GM18517 (cell line): ENCODE measurements at regions not wholly inside any gene's neighbourhood (a gene's known extent, or its start where the extent isn't known, plus 50 kb on each side); places are given as distances from the start of the nearest gene placed in this dataset.
"Not testable (repeated sequence)": the region's sequence is repeated elsewhere in the genome, so short reads cannot be mapped to it uniquely, and the experiment has no call there.

ENCODE experiments used
- ATAC-seq: cut with Tn5 transposase; IDR thresholded peaks from one replicate; pipeline ENCODE4 v1.9.1; 2021; ENCODE audit warnings: mild to moderate bottlenecking, moderate library complexity; ENCODE audit not compliant: unreplicated experiment

DNA sequence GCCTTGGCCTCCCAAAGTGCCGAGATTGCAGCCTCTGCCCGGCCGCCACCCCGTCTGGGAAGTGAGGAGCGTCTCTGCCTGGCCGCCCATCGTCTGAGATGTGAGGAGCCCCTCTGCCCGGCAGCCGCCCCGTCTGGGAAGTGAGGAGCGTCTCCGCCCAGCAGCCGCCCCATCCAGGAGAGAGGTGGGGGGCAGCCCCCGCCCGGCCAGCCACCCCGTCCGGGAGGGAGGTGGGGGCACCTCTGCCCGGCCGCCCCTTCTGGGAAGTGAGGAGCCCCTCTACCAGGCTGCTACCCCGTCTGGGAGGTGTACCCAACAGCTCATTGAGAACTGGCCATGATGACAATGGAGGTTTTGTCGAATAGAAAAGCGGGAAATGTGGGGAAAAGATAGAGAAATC, 1530.9 kb downstream of the REEP3 start:
- ATAC-seq: not testable (repeated sequence)

DNA sequence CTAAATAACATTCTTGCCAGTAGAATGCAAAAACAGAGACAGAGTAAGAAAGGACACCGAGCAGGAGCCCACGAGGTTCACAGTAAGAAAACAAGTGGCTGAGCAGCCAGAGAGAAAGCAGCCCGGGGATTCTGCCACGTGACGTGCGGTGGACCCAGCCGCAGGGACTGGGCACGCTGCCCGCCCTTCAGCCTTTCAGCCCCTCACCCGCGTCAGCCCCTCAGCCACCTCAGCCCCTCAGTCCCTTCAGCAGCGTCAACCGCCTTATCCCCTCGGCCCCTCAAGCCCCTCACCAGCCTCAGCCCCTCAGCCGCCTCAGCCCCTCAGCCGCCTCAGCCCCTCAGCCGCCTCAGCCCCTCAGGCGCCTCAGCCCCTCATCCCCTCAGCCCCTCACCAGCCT, 1532.2 kb downstream of the REEP3 start:
- not testable (repeated sequence) for ATAC-seq

DNA sequence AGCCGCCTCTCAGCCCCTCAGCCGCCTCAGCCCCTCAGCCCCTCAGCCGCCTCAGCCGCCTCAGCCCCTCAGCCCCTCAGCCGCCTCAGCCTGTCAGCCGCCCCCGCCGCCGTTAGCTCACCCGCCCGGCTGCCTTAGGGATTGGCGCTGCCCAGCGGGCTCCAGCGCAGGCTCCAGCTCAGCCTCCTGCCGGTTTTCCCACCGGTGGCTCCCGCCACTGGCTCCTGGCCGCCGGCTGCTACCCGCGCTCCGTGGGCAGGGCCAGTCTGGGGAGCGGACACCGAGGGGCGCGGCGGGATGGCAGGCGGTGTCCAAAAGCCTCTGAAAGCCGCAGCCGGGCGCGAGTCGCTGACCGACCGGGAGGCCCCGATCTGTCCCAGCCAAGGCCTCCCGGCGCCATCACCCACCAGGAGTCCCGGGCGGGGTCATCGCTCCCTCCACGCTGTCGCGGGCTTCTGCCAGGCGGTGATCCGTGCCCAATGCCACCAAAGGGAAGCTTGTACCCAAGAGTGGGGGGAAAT, 1532.7 kb downstream of the REEP3 start:
- ATAC-seq: not testable (repeated sequence)

DNA sequence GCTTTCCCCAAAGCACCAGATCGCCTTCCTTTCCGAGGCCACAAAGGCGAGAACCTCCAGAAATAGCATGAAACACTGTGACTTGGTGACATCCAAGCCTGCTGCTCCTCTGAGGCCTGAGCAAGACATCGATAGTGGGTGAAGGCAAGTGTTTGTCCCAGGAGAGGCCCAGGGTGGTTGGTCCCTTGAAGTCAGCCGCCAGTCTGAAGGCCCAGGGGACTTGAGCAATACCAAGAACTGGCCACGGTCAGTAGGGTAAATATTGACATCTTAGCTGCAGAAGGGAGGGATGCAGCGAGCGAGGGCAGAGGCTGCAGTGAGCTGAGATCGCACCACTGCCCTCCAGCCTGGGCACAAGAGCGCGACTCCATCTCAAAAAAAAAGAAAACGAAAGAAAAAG, 1533.5 kb downstream of the REEP3 start:
- not testable (repeated sequence) for ATAC-seq

DNA sequence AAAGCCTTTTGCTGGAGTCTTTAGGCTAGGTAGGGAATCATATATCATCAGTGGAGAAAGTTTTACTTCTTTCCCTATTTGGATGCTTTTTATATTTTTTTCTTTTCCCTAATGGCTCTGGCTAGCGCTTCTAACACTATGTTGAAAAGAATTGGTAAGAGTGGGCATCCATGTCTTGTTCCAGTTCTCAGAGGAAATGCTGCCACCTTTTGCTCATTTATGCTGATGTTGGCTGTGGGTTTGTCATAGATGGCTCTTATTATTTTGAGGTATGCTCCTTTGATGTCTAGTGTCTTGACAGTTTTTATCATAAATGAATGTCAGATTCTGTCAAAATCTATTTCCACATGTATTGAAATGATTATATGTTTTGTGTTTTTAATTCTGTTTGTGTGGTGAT, 1544.1 kb downstream of the REEP3 start:
- ATAC-seq: no peak

DNA sequence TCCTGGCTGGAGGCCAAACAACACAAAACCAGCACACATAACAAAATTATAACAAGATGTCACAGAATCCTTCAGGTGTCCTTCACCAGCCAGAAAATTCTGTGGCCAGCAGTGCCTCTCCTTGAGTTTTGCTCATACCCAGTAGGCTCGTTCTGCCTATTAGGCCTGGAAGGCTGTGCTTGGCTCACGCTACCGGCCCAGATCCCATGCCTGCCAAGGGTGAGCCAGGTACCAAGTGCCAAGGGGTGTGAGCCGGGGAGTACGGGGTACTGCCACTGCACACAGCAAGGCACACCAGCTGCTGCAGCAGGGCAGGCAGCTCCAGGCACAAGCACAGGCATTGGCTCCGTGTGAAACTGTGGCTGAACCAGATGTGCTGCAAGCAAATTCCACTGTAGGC, 1562.0 kb downstream of the REEP3 start:
- no peak for ATAC-seq

DNA sequence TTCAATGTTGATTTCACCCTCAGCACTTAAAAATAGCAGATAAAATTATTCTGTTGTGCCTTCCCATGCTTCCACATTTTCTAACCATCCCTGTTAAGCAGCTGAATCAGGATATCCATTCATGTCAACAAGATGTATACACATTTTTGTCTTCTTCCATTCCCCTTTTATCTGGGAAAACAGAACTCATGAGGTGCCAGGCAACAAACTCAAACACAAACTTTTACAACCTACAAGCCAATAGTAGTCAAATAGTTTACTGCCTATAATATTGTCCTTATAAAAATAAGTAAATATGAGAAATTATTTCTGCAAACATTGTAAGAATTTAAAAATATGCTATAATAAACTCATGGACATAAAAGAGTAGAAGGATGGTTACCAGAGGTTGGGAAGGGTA, 1569.8 kb downstream of the REEP3 start:
- ATAC-seq: no peak

DNA sequence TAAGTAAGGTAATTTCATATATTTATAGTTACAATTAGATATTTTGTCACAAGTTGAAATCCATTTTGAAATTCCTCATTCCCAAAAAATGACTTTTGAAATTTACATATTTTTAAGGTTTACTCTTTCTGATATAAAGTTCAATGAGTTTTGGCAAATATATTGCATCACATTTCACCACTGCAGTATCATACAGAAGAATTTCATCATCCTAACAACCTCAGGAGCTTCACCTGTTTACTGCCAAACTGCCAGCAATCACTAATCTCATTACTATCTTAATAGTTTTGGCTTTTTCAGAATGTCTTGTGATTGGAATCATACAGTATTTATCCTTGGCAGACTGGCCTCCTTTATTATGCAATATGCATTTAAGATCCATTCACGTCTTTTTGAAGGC, 1578.9 kb downstream of the REEP3 start:
- no peak for ATAC-seq

DNA sequence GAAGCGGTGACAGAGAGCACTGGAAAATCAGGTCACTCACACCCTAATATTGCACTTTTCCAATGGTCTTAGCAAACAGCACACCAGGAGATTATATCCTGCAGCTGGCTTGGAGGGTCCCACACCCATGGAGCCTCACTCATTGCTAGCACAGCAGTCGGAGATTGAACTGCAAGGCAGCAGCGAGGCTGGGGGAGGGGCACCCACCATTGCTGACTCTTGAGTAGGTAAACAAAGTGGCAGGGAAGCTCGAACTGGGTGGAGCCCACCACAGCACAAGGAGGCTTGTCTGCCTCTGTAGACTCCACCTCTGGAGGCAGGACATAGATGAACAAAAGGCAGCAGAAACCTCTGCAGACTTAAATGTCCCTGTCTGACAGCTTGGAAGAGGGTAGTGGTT, 1579.7 kb downstream of the REEP3 start:
- ATAC-seq: not testable (repeated sequence)

DNA sequence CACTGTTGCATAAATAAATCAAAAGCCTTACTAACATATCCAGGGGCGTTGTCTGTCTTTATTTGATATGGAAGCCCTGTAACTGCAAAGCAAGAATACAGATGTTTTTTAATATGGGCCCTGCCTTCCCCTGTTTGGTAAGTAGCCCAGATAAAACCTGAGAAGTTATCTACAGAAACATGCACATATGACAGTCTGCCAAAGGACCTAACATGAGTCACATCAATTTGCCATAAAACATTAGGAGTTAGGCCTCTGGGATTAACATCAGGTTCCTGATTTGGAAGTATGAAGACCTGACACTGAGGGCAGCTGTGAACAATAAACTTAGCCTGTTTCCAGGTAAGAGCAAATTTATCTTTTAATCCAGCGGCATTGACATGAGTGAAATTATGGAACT, 1588.8 kb downstream of the REEP3 start:
- no peak for ATAC-seq

DNA sequence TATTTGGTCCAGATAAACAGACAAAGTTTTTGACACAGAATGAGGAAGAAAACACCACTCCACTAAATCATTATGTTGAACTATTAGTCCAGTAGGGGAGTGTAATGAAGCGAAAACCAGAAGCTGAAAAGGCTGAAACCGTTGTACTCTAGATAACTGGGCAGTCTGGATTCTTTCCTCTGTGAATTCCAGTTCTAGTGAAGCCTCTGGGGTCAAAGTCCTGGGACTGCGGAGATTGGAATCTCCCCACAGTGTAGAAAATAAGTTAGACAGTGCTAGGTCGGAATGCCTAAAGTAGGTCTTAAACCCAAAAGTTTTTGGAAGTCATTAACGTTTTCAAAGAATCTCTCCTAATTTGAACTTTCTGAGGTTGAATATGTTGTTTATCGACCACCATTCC, 1589.9 kb downstream of the REEP3 start:
- not testable (repeated sequence) for ATAC-seq

DNA sequence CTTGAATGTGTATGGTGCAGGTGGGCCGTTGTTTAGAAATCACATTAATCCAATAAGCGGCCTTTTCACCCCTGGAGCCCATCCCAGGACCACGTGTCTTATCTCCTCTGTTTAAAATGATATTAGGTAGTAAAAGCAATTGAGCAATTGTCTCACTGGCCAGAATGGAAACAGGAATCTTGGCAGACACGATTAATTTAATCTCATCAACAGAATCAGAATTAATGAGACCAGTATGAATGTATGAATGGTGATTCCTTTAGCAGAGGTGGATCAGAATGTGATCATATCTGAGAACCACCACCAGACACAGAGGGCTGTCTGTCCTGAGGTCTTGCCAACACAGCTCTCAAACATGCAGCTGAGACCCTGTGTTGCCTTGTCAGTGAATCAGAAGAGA, 1591.4 kb downstream of the REEP3 start:
- ATAC-seq: no peak

DNA sequence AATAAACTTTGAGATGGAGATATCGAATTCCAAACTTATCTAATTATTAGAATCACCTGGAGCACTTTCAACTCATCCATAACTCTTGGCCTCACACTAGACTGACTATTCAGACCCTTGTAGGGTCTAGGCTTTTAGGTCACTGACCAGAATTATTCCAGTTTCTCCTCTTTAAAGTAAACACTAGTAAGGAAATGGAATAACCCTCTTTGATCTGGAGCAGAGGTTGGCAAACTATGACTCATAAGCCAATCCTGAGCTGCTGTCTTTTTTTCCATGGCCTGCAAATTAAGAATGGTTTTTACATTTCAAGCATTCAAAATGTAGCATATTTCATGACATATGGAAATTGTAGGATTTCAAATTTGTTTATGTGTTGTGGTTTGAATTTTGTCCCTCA, 1601.9 kb downstream of the REEP3 start:
- ATAC-seq: no peak

DNA sequence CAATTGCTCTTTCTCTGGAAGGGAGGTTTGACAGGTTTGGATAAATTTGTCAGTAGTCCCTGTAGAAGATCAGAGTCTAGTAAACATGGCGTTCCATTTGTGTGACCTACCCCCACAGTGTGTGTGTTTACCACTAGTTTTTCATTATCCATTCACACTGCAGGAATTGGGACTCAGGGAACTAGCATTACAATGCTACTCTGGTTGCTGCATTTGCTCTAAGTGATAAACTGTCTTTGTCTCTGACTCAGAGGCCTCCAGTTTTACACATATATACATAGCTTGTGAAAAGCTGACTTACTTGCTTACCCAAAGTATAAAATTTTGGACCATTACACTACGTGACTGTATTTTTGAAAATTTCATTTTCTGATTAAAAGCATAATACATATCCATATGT, 1604.0 kb downstream of the REEP3 start:
- ATAC-seq: no peak

DNA sequence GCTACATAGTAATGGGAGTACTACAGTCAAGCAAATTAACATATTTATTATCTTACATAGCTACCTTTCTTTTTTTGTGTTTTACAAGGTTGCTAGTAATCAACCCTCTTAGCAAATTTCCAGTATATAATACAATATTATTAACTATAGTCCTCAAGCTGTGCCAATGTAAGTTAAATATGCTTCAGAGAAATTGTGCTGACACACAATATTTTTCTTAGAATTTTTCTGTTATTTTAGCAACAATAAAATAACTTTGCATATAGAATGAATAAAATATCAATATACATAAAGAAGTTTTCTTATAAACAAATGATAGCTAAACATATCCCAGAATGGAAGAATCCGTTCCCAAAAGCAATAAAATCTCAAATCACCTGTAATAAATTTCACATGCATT, 1605.1 kb downstream of the REEP3 start:
- ATAC-seq: no peak

DNA sequence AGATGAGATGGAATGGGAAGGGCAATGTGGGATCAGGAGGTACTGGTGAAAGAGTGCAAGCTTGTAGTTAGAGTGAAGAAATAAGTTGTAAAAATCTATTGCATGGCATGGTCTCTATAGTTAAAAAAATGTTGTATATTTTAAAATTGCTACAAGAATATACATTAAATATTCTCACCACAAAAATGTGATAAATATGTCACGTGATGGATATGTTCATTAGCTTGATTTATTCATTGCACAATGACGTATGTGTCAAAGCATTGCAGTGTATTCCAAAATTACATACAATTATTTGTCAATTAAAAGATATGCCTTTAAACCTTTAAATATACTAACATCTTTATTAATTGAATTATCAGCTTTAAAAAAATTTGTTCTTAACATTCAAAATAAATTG, 1607.1 kb downstream of the REEP3 start:
- ATAC-seq: no peak

DNA sequence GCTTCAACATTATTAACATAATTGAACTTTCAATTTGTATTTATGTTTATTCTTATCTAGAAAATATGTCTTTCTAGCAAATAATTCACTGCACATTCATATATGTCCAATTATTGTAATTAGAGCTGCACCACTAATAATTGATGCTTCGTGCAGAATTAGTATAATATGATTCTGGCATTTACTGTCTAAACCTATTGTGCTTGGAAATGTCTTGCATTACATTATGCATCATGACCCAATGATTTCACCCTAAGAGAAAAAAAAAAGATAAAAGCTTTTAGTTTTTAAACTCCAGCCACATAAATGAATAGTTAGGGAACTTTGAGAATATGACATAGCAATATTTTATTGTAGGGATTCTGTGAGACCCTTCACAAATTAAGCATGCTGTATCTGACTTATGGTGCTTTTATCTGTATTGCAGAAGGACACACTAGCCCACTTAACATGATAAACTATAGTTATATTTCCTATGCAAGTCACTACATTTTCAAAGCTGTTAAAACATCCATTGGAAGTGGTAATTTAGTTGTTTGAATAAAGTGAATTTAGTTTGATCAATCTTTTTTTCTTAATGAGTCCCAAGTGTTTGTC, 1609.1 kb downstream of the REEP3 start:
- no peak for ATAC-seq

DNA sequence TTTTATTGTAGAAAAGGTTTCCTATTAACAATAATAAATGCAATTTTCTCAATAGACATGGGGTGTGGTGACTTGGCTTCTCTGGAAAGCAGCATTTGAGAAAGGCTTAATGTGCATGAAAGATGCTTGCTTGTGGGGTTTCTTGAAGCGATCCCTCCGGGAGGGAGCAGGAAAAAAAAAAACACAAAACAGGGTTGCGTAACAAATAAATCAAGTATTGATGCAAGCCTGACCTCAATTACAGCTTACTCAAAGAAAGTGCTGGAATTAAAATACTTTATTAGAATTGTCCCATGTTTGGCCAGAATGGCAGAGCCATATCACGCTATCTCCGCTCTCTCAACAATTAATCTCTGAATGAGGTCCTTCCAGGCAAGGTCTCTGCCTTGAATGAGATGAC, 1612.5 kb downstream of the REEP3 start:
- no peak for ATAC-seq

DNA sequence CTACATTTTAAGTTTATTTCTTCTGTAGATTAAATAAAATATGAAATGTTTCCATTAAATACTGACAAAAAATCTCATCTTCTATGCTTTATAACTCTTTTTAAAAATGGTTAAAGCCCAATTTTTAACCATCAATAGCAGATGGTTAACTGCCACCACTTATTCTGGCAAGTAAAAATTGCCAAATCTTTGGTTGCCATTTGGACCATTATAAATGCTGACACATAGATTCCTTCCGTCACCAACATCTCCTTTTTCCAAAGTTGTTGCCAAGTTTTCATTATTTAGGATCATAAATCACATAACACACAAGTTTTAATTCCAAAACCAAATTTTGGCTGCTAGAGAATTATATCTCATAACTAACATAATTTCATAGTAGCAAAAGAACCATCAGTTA, 1614.3 kb downstream of the REEP3 start:
- no peak for ATAC-seq

DNA sequence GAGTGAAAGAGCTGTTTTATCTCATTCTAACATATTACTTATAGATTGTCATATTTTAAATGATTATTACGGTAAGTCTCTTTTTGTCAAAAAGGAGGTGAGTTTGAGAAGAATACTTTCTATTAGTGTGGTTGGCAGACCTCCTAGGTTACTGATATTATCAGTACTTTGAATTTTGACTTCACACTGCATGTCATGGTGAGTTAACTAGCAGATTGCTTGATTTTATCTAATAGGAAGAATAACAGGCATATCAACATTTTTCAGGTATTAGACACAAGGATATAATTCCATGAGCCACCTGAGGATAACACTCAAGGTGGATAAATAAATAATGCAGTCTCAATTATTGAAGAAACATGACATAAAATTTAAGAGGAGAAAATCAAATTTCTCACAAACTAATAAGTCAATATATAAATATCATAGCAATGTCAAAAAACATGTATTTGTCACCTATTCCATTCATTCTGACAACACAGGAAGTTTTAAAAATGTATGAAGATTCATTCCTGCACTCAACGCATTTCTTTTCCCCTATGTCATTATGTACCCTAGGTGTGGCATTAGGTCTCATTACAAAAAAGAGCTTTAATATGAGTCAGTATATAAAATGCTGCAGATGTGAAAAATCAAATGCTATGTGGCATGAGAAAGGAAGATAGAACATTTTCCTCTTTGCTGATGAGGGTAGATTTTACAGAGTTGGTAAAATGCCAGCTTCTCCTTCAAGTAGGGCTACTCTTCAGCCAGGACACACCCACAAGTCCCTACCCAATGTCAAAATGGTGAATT, 1621.6 kb downstream of the REEP3 start:
- no peak for ATAC-seq

DNA sequence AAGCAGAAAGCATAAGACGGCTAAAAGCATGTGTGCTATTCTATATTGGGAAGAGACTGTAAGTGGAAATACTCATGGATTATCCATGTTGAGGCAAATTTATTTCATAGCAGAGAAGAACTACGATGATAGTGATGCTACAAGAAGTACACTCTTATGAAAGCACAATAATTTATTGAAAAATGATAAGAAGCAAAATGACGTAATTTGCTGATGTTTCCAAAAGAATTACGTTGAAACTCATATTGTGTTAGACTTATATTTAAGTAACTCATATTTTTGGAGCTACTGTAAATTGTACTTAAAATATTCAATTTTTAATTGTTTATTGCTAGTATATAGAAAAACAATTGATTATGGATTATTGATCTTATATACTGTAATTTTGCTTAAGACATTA, 1622.5 kb downstream of the REEP3 start:
- no peak for ATAC-seq

DNA sequence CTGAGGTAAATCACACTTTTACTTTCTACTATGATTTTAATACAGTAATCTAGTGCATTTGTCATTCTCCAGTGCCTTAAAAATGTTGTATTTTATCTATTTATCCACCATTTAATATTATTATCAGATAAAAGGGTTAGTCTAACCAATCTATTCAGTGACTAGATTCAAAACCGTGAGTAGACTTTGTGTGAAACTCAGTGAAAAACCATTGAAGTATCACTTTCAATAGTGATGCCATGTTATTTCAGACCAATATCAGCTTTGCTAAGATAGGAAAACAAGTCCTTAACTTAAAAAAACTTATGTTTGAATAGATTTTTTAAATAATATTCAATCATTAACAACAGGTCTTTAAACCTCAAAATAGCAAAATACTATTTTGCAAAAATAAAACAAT, 1628.7 kb downstream of the REEP3 start:
- ATAC-seq: no peak

DNA sequence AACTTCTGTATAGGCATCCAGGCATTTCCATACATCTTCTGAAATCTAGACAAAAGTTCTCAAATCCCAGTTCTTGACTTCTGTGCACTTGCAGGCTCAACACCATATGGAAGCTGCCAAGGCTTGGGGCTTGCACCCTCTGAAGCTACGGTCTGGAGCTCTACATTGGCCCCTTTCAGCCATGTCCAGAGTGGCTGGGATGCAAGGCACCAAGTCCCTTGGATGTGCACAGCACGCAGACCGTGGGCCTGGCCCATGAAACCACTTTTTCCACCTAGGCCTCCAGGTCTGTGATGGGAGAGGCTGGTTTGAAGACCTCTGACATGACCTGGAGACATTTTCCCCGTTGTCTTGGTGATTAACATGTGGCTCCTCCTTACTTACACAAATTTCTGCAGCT, 1645.1 kb downstream of the REEP3 start:
- no peak for ATAC-seq
